Endothelial cell (in vitro differentiated cells): ENCODE measurements at regions not wholly inside any gene's neighbourhood (a gene's known extent, or its start where the extent isn't known, plus 50 kb on each side); places are given as distances from the start of the nearest gene placed in this dataset.
"Not testable (repeated sequence)": the region's sequence is repeated elsewhere in the genome, so short reads cannot be mapped to it uniquely, and the experiment has no call there.

ENCODE experiments used
- DNase-seq: peaks from one replicate; pipeline ENCODE4 v3.0.0; 2021; ENCODE audit warnings: low spot score
- H3K27ac Mint-ChIP-seq: one replicate; pipeline ENCODE4 v1.8.0; 2021; ENCODE audit warnings: mixed read lengths, inconsistent platforms; ENCODE audit not compliant: unreplicated experiment
- H3K27me3 Mint-ChIP-seq: one replicate; pipeline ENCODE4 v1.8.0; 2021; ENCODE audit warnings: mild to moderate bottlenecking, moderate library complexity, mixed read lengths, inconsistent platforms; ENCODE audit not compliant: unreplicated experiment
- H3K36me3 Mint-ChIP-seq: one replicate; pipeline ENCODE4 v1.8.0; 2021; ENCODE audit warnings: mild to moderate bottlenecking, low read depth, mixed read lengths, inconsistent platforms; ENCODE audit not compliant: unreplicated experiment
- H3K4me1 Mint-ChIP-seq: one replicate; pipeline ENCODE4 v1.8.0; 2021; ENCODE audit warnings: mild to moderate bottlenecking, mixed read lengths, inconsistent platforms; ENCODE audit not compliant: unreplicated experiment
- H3K4me3 Mint-ChIP-seq: one replicate; pipeline ENCODE4 v1.8.0; 2021; ENCODE audit warnings: mild to moderate bottlenecking, mixed read lengths, inconsistent platforms; ENCODE audit not compliant: unreplicated experiment
- H3K9me3 Mint-ChIP-seq: one replicate; pipeline ENCODE4 v1.8.0; 2021; ENCODE audit warnings: mixed read lengths, inconsistent platforms; ENCODE audit not compliant: unreplicated experiment
- CTCF ChIP-seq: fragments of 200-600 bp; sonication (generic); IDR thresholded peaks from one replicate; pipeline ENCODE4 v1.5.0; 2021; ENCODE audit warnings: antibody characterized with exemption; ENCODE audit not compliant: unreplicated experiment

GRCh38 chr18:27528925-27529521 is 343.9 kb upstream of the CHST9 start:
- DNase-seq: no peak

GRCh38 chr18:27527856-27528255 is 342.7 kb upstream of the CHST9 start:
- Mint-ChIP-seq H3K27me3 (no peaks in the 10 kb centered on the region), H3K4me3 (no peak overlapping the region), H3K27ac (no peak overlapping the region), H3K4me1 (no peaks in the 10 kb centered on the region), H3K9me3 (no peaks in the 10 kb centered on the region), H3K36me3 (no peaks in the 10 kb centered on the region)
- TF ChIP-seq CTCF: no peak
- no peak for DNase-seq

More at GRCh38 chr18:27528925-27529521, 343.9 kb upstream of the CHST9 start:
- no peak for TF ChIP-seq CTCF
- H3K27me3 Mint-ChIP-seq: no peaks in the 10 kb centered on the region
- no peaks in the 10 kb centered on the region for H3K9me3 Mint-ChIP-seq
- H3K36me3 Mint-ChIP-seq: no peaks in the 10 kb centered on the region
- no peak overlapping the region for H3K27ac Mint-ChIP-seq
- H3K4me3 Mint-ChIP-seq: no peak overlapping the region
- no peaks in the 10 kb centered on the region for H3K4me1 Mint-ChIP-seq

GRCh38 chr18:27520401-27520800 is 335.3 kb upstream of the CHST9 start:
- Mint-ChIP-seq H3K27ac (no peak overlapping the region), H3K4me1 (no peaks in the 10 kb centered on the region), H3K36me3 (no peaks in the 10 kb centered on the region), H3K27me3 (no peaks in the 10 kb centered on the region), H3K9me3 (no peaks in the 10 kb centered on the region), H3K4me3 (no peak overlapping the region)
- TF ChIP-seq CTCF: no peak
- DNase-seq: no peak

- not testable (repeated sequence) for DNase-seq, H3K4me3 Mint-ChIP-seq
Observed at GRCh38 chr18:27510036-27510633, 325.0 kb upstream of the CHST9 start.

GRCh38 chr18:27501671-27502070 is 316.6 kb upstream of the CHST9 start:
- Mint-ChIP-seq H3K4me1 (peaks cover 4% of the 10 kb centered on the region), H3K27ac (no peak overlapping the region), H3K4me3 (no peak overlapping the region), H3K27me3 (no peaks in the 10 kb centered on the region), H3K36me3 (no peaks in the 10 kb centered on the region), H3K9me3 (no peaks in the 10 kb centered on the region)
- no peak for TF ChIP-seq CTCF
- no peak for DNase-seq

More at GRCh38 chr18:27510036-27510633, 325.0 kb upstream of the CHST9 start:
- not testable (repeated sequence) for H3K4me1 Mint-ChIP-seq, H3K9me3 Mint-ChIP-seq, H3K36me3 Mint-ChIP-seq, H3K27me3 Mint-ChIP-seq, H3K27ac Mint-ChIP-seq
